ENCODE measurements at regions not wholly inside any gene's neighbourhood (a gene's known extent, or its start where the extent isn't known, plus 50 kb on each side); places are given as distances from the start of the nearest gene placed in this dataset.

DNA sequence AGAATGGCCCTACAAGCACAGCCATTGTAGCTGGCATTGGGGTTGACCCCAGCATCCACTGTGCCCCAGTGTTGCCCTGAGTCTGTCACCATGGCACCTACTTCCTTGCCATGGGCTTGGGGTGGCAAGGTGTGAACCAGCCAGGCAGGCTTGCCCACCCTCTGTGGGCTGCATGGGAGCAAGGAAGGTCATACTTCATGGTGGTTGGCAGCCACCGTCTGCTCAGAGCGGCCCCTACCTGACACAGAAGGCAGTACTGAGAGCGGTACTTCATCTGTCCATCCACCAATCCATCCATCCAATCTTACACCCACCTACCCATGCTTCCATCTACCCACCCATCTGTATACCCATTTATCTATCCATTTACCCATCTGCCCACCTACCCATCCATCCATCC is 160.1 kb downstream of the KIF26A start:
- dilution Hi-C loops (cut with MboI; ENCODE audit: extremely low pct_ligation_motif_present, low sequenced_read_pairs), result no loop called here
- Histone ChIP-seq H3K4me2 (ENCODE audit: control insufficient read depth, extremely low read depth, insufficient read depth, low read depth, low read length) (no peak overlapping the region), H3K9ac (ENCODE audit: control insufficient read depth, extremely low read depth, insufficient read depth, low read length) (no peak overlapping the region), H3K4me1 (ENCODE audit: control insufficient read depth, extremely low read depth, insufficient read depth, low read length) (no peaks in the 10 kb centered on the region), H3K9me1 (ENCODE audit: control insufficient read depth, extremely low read depth, insufficient read depth, low read length) (no peaks in the 10 kb centered on the region), H3K36me3 (ENCODE audit: control insufficient read depth in 2 of 2, extremely low read depth in 1 of 2, insufficient read depth in 2 of 2, low read length in 2 of 2) (no peaks in the 10 kb centered on the region), H3K27ac (ENCODE audit: control insufficient read depth, insufficient read depth, low read length) (no peak overlapping the region), H3K4me3 (ENCODE audit: control insufficient read depth in 2 of 3, extremely low read depth in 1 of 3, insufficient read depth in 2 of 3, low read depth in 1 of 3, low read length in 3 of 3) (no peak overlapping the region), H3K27me3 (ENCODE audit: control insufficient read depth, extremely low read depth, insufficient read depth, low read length) (no peaks in the 10 kb centered on the region), H4K20me1 (ENCODE audit: control insufficient read depth, extremely low read depth, insufficient read depth, low read length) (no peaks in the 10 kb centered on the region), H2AFZ (ENCODE audit: control insufficient read depth, low read length) (no peak overlapping the region), H3K9me3 (ENCODE audit: control insufficient read depth, low read depth, low read length) (peaks cover 7% of the 10 kb centered on the region), H3K79me2 (ENCODE audit: control insufficient read depth, insufficient read depth, low read length) (no peaks in the 10 kb centered on the region)
- TF ChIP-seq, protein P1, sequence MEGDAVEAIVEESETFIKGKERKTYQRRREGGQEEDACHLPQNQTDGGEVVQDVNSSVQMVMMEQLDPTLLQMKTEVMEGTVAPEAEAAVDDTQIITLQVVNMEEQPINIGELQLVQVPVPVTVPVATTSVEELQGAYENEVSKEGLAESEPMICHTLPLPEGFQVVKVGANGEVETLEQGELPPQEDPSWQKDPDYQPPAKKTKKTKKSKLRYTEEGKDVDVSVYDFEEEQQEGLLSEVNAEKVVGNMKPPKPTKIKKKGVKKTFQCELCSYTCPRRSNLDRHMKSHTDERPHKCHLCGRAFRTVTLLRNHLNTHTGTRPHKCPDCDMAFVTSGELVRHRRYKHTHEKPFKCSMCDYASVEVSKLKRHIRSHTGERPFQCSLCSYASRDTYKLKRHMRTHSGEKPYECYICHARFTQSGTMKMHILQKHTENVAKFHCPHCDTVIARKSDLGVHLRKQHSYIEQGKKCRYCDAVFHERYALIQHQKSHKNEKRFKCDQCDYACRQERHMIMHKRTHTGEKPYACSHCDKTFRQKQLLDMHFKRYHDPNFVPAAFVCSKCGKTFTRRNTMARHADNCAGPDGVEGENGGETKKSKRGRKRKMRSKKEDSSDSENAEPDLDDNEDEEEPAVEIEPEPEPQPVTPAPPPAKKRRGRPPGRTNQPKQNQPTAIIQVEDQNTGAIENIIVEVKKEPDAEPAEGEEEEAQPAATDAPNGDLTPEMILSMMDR (optimal IDR thresholded peaks at IDR 0.05 in 1 of 3, IDR thresholded peaks at IDR 0.05 in 1 of 3, conservative IDR thresholded peaks at IDR 0.05 in 1 of 3; ENCODE audit: extremely low read depth in 1 of 3, insufficient read depth in 2 of 3, low read length in 3 of 3), result no peak
- TF ChIP-seq EZH2 (IDR thresholded peaks at IDR 0.05; ENCODE audit: low read length), result no peak
- FAIRE-seq (no peak), DNase-seq (ENCODE audit: low read depth, low spot score) (no peak)

DNA sequence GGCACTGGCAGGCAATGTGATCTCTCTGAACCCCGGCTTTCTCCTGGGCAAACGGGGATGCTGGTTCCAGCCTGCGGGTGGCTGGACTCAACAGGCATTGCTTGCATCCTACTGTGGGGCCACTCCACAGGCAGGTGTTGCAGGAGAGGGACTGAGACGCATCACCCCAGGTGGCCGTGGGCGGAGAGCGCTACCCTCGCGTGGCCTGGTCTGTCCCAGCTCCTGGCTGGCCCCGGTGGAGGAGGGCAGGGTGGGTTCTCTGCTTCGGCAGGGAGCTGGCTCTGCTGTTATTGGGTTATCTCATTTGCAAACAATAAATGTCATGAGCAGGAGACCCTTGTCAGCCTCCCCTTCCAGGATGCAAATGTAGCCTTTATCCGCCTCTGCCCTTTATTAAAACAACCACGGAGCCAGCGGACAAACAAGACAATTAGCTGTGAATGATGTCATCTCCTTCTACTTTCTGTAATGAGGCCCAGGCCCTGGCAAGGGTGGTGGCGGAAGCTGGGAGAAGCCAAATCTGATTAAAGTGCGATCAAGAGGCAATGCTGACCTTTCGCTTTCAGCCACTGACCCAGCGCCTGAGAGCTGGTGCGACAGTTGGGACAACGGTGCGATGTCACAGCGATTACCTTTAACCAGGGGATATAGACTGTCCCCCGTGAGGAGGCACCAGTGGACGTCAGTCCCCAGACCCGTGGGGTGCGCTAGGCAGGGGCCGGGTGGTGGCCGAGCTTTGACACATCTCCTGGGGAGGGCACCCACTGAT is 161.8 kb downstream of the KIF26A start:
- Histone ChIP-seq H3K27me3 (ENCODE audit: control insufficient read depth, extremely low read depth, insufficient read depth, low read length) (no peaks in the 10 kb centered on the region), H3K4me3 (ENCODE audit: control insufficient read depth in 2 of 3, extremely low read depth in 1 of 3, insufficient read depth in 2 of 3, low read depth in 1 of 3, low read length in 3 of 3) (no peak overlapping the region), H3K36me3 (ENCODE audit: control insufficient read depth in 2 of 2, extremely low read depth in 1 of 2, insufficient read depth in 2 of 2, low read length in 2 of 2) (no peaks in the 10 kb centered on the region), H3K4me2 (ENCODE audit: control insufficient read depth, extremely low read depth, insufficient read depth, low read depth, low read length) (no peak overlapping the region), H4K20me1 (ENCODE audit: control insufficient read depth, extremely low read depth, insufficient read depth, low read length) (no peaks in the 10 kb centered on the region), H2AFZ (ENCODE audit: control insufficient read depth, low read length) (no peak overlapping the region), H3K79me2 (ENCODE audit: control insufficient read depth, insufficient read depth, low read length) (no peaks in the 10 kb centered on the region), H3K9me3 (ENCODE audit: control insufficient read depth, low read depth, low read length) (peaks cover 7% of the 10 kb centered on the region), H3K4me1 (ENCODE audit: control insufficient read depth, extremely low read depth, insufficient read depth, low read length) (no peaks in the 10 kb centered on the region), H3K9ac (ENCODE audit: control insufficient read depth, extremely low read depth, insufficient read depth, low read length) (no peak overlapping the region), H3K9me1 (ENCODE audit: control insufficient read depth, extremely low read depth, insufficient read depth, low read length) (no peaks in the 10 kb centered on the region), H3K27ac (ENCODE audit: control insufficient read depth, insufficient read depth, low read length) (no peak overlapping the region)
- TF ChIP-seq, protein P1 (optimal IDR thresholded peaks at IDR 0.05 in 1 of 3, IDR thresholded peaks at IDR 0.05 in 1 of 3, conservative IDR thresholded peaks at IDR 0.05 in 1 of 3; ENCODE audit: extremely low read depth in 1 of 3, insufficient read depth in 2 of 3, low read length in 3 of 3), result no peak
- TF ChIP-seq EZH2 (IDR thresholded peaks at IDR 0.05; ENCODE audit: low read length), result no peak
- dilution Hi-C loops (cut with MboI; ENCODE audit: extremely low pct_ligation_motif_present, low sequenced_read_pairs), result no loop called here
- FAIRE-seq (no peak), DNase-seq (ENCODE audit: low read depth, low spot score) (no peak)
